Effector memory CD8-positive, alpha-beta T cell (primary cell): ENCODE measurements at regions not wholly inside any gene's neighbourhood (a gene's known extent, or its start where the extent isn't known, plus 50 kb on each side); places are given as distances from the start of the nearest gene placed in this dataset.

Experiments used
- ATAC-seq: fragments of 150-1000 bp; cut with Tn5 transposase; replicated peaks from 2 replicates; pipeline ENCODE4 v1.10.0; 2021; ENCODE audit warnings: mild to moderate bottlenecking, moderate library complexity
- DNase-seq, 3 experiments: peaks; one replicate each; pipeline ENCODE4 v3.0.0; 2021
- H3K27ac Mint-ChIP-seq, 2 donors: one replicate each; pipeline ENCODE4 v1.8.0; 2022; ENCODE audit warnings: mild to moderate bottlenecking in 2 of 2, mixed read lengths in 2 of 2, moderate library complexity in 2 of 2
- H3K27me3 Mint-ChIP-seq, 2 donors: one replicate each; pipeline ENCODE4 v1.8.0; 2022; ENCODE audit warnings: mixed read lengths in 2 of 2
- H3K36me3 Mint-ChIP-seq: one replicate; pipeline ENCODE4 v1.8.0; 2022; ENCODE audit warnings: mild to moderate bottlenecking, moderate library complexity, mixed read lengths; ENCODE audit not compliant: insufficient read depth
- H3K4me1 Mint-ChIP-seq, 2 donors: one replicate each; pipeline ENCODE4 v1.8.0; 2022; ENCODE audit warnings: low read depth in 2 of 2, mixed read lengths in 2 of 2
- H3K4me3 Mint-ChIP-seq, 2 donors: one replicate each; pipeline ENCODE4 v1.8.0; 2022; ENCODE audit warnings: mild to moderate bottlenecking in 2 of 2, mixed read lengths in 2 of 2, moderate library complexity in 2 of 2
- H3K9me3 Mint-ChIP-seq, 2 donors: one replicate each; pipeline ENCODE4 v1.8.0; 2022; ENCODE audit warnings: mixed read lengths in 2 of 2

DNA sequence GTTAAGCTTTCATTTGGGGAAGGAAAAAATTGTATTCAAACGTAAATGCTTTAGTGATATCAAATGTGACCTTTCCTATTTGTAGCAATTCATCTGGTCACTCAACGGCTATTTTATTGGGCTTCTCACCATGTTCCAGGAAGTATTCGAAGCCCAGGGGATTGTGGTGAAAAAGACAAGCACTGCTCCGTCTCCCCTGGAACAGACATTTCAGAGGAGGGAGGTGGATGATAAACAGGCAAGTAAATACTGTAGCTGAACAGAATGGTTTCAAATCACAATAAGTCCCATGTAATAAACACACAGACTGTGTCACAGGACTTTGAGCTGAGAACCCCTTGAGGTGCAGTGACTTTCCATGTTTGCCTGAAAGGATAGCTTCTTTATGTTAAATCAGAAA, 464.7 kb upstream of the HNRNPA3 start:
- Mint-ChIP-seq H3K9me3 (no peaks in the 10 kb centered on the region), H3K27ac (no peak overlapping the region), H3K4me3 (no peak overlapping the region), H3K36me3 (no peaks in the 10 kb centered on the region), H3K27me3 (peaks cover 0 to under 1% of the 10 kb centered on the region in 2 donors), H3K4me1 (peaks cover 6 to 7% of the 10 kb centered on the region in 2 donors)
- DNase-seq (no peak), ATAC-seq (no peak)

- no peak overlapping the region for H3K4me3 Mint-ChIP-seq
These were observed 463.9 kb upstream of the HNRNPA3 start for GRCh38 chr2:176748662-176749061.

GRCh38 chr2:176751314-176752227, 461.0 kb upstream of the HNRNPA3 start:
- H3K27ac Mint-ChIP-seq = no peak overlapping the region
- peaks cover 0 to 4% of the 10 kb centered on the region in 2 donors for H3K4me1 Mint-ChIP-seq
- no peak for ATAC-seq
- no peaks in the 10 kb centered on the region for H3K9me3 Mint-ChIP-seq
- H3K4me3 Mint-ChIP-seq = no peak overlapping the region
- H3K27me3 Mint-ChIP-seq = peaks cover 9 to 14% of the 10 kb centered on the region in 2 donors
- no peaks in the 10 kb centered on the region for H3K36me3 Mint-ChIP-seq
- DNase-seq = no peak

More at GRCh38 chr2:176748662-176749061, 463.9 kb upstream of the HNRNPA3 start:
- peaks cover 0 to 4% of the 10 kb centered on the region in 2 donors for H3K27me3 Mint-ChIP-seq
- no peaks in the 10 kb centered on the region for H3K36me3 Mint-ChIP-seq
- DNase-seq (no peak), ATAC-seq (no peak)
- H3K4me1 Mint-ChIP-seq = peaks cover 6 to 7% of the 10 kb centered on the region in 2 donors
- no peaks in the 10 kb centered on the region for H3K9me3 Mint-ChIP-seq
- no peak overlapping the region for H3K27ac Mint-ChIP-seq

DNA sequence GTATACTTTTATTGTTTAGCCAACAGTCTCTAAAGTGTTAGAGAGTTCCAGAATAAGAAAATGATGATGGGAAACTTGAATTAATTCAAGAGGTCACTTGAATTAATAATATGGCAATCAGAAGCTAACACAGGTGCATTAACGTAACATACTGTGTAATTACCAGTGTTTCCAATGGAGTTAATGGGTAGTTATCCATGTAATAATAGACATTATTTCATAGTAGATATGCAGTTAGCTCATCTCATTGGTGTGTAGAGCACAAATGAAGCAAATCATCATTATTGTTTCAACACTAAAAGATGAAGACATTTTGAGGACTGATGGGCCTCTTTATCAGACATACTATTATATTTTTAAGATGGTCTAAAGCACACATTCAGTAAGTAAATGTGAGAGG, 460.3 kb upstream of the HNRNPA3 start:
- Mint-ChIP-seq H3K4me3 (no peak overlapping the region), H3K36me3 (no peaks in the 10 kb centered on the region), H3K9me3 (no peaks in the 10 kb centered on the region), H3K27ac (no peak overlapping the region), H3K4me1 (peaks cover 0 to 4% of the 10 kb centered on the region in 2 donors), H3K27me3 (peaks cover 12 to 15% of the 10 kb centered on the region in 2 donors)
- no peak for DNase-seq
- ATAC-seq = no peak

DNA sequence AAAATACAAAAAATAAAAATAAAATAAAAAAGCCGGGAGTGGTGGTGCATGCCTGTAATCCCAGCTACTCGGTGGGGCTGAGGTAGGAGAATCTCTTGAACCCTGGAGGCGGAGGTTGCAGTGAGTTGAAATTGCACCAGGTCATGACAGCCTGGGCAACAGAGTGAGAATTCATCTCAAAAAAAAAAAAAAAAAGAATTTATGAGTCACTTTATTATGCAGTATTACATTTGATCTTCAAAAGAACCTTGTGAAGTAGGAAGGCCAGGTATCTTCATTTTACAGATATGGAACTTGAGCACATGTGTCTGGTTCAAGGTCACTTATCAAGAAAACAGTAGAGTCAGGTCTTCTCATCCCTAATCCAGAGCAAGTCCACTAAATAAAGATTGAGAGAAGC, 459.4 kb upstream of the HNRNPA3 start:
- Mint-ChIP-seq H3K9me3 (no peaks in the 10 kb centered on the region), H3K36me3 (no peaks in the 10 kb centered on the region), H3K27ac (no peak overlapping the region), H3K27me3 (peaks cover 21 to 22% of the 10 kb centered on the region in 2 donors), H3K4me1 (peaks cover 0 to 4% of the 10 kb centered on the region in 2 donors), H3K4me3 (no peak overlapping the region)
- no peak for DNase-seq
- no peak for ATAC-seq

- Mint-ChIP-seq H3K9me3 (no peaks in the 10 kb centered on the region), H3K36me3 (no peaks in the 10 kb centered on the region), H3K27ac (no peak overlapping the region), H3K4me1 (peaks cover 0 to 4% of the 10 kb centered on the region in 2 donors), H3K27me3 (peaks cover 22% of the 10 kb centered on the region in 2 donors), H3K4me3 (no peak overlapping the region)
- DNase-seq (no peak), ATAC-seq (no peak)
These were observed 458.7 kb upstream of the HNRNPA3 start for GRCh38 chr2:176753752-176754474.

GRCh38 chr2:176755537-176756135, 457.0 kb upstream of the HNRNPA3 start:
- H3K27me3 Mint-ChIP-seq = peaks cover 23 to 24% of the 10 kb centered on the region in 2 donors
- H3K4me3 Mint-ChIP-seq = no peak overlapping the region
- no peak for ATAC-seq
- no peaks in the 10 kb centered on the region for H3K4me1 Mint-ChIP-seq
- H3K36me3 Mint-ChIP-seq = no peaks in the 10 kb centered on the region
- H3K27ac Mint-ChIP-seq = no peak overlapping the region
- DNase-seq = no peak
- H3K9me3 Mint-ChIP-seq = no peaks in the 10 kb centered on the region

DNA sequence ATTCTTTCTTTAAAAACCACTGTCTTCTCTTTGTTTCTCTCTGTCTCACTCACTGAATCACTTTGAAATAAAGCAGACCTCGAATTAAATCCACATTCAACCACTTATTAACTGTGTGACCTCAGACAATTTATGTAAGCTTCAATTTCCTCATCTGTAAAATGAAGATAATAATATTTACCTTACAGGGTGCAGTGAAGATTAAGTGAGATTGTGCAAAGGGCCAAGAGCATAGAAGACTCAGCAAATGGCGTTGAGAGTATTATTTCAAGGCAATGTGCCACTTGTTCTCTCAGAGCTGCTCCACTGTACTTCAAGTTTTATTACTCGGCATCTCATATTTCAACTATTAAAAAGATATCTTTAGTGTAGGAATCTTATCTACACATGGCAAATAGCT, 454.2 kb upstream of the HNRNPA3 start:
- H3K4me1 Mint-ChIP-seq = no peaks in the 10 kb centered on the region
- no peaks in the 10 kb centered on the region for H3K36me3 Mint-ChIP-seq
- H3K27me3 Mint-ChIP-seq = peaks cover 45 to 51% of the 10 kb centered on the region in 2 donors
- no peak overlapping the region for H3K4me3 Mint-ChIP-seq
- no peak for DNase-seq
- no peaks in the 10 kb centered on the region for H3K9me3 Mint-ChIP-seq
- H3K27ac Mint-ChIP-seq = no peak overlapping the region
- no peak for ATAC-seq

DNA sequence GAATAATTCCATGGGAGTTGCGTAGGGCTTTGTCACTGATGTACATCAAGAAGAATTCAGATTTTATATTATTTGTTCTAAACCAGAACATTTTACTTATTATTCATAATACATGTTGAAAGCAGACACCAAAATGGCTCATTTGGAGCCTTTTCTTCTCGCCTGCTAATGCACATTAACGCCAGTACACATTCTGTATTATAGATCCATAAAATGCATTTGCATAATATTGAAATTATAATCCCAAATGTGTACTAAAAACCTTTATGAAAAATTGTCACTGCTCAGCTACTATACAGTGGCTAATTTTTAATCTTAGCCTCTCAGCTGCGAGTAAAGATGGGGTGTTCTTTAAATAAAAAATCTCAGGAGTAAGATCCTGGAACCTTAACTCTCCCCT, 452.2 kb upstream of the HNRNPA3 start:
- Mint-ChIP-seq H3K4me1 (no peaks in the 10 kb centered on the region), H3K27me3 (peaks cover 56 to 57% of the 10 kb centered on the region in 2 donors), H3K4me3 (no peak overlapping the region), H3K27ac (no peak overlapping the region), H3K9me3 (no peaks in the 10 kb centered on the region), H3K36me3 (no peaks in the 10 kb centered on the region)
- ATAC-seq (no peak), DNase-seq (no peak)

- Mint-ChIP-seq H3K27ac (no peak overlapping the region), H3K4me1 (no peaks in the 10 kb centered on the region), H3K4me3 (no peak overlapping the region), H3K27me3 (peaks cover 52 to 65% of the 10 kb centered on the region in 2 donors), H3K9me3 (no peaks in the 10 kb centered on the region), H3K36me3 (no peaks in the 10 kb centered on the region)
- DNase-seq = no peak
- ATAC-seq = no peak
These were observed 449.5 kb upstream of the HNRNPA3 start for GRCh38 chr2:176763130-176763529.

GRCh38 chr2:176763851-176764404, 448.7 kb upstream of the HNRNPA3 start:
- ATAC-seq = no peak

GRCh38 chr2:176764921-176765320, 447.7 kb upstream of the HNRNPA3 start:
- H3K4me3 Mint-ChIP-seq = no peak overlapping the region
- ATAC-seq (no peak), DNase-seq (no peak)
- no peaks in the 10 kb centered on the region for H3K9me3 Mint-ChIP-seq
- peaks cover 4 to 5% of the 10 kb centered on the region in 2 donors for H3K4me1 Mint-ChIP-seq
- H3K36me3 Mint-ChIP-seq = no peaks in the 10 kb centered on the region
- H3K27ac Mint-ChIP-seq = no peak overlapping the region
- peaks cover 65 to 81% of the 10 kb centered on the region in 2 donors for H3K27me3 Mint-ChIP-seq

More at GRCh38 chr2:176763851-176764404, 448.7 kb upstream of the HNRNPA3 start:
- Mint-ChIP-seq H3K27me3 (peaks cover 55 to 71% of the 10 kb centered on the region in 2 donors), H3K9me3 (no peaks in the 10 kb centered on the region), H3K36me3 (no peaks in the 10 kb centered on the region), H3K27ac (no peak overlapping the region), H3K4me1 (peaks cover 3 to 4% of the 10 kb centered on the region in 2 donors), H3K4me3 (no peak overlapping the region)
- no peak for DNase-seq

DNA sequence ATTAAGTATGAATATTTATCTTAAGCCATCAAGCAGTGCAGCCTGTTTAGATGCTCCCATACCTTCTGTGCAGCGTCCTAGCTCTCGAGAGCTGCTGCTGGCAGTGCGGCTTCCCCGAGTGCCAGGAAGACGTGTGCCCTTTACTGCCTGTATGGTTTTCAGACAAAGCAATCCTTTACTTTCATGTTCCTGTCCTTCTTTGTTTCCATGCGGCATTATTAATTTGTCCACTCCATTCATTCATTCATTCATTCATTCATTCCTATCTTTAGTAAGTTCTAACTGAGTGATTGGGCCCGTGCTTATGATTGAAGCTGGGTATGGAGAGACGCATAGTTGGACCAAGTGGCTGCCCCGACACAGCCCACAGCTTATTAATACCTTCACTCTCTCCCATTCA, 446.6 kb upstream of the HNRNPA3 start:
- H3K27me3 Mint-ChIP-seq = peaks cover 60 to 77% of the 10 kb centered on the region in 2 donors
- H3K9me3 Mint-ChIP-seq = no peaks in the 10 kb centered on the region
- H3K4me3 Mint-ChIP-seq = no peak overlapping the region
- ATAC-seq (no peak), DNase-seq (no peak)
- H3K36me3 Mint-ChIP-seq = no peaks in the 10 kb centered on the region
- peaks cover 4 to 5% of the 10 kb centered on the region in 2 donors for H3K4me1 Mint-ChIP-seq
- H3K27ac Mint-ChIP-seq = no peak overlapping the region
